SK-N-DZ (cell line): ENCODE measurements at regions not wholly inside any gene's neighbourhood (a gene's known extent, or its start where the extent isn't known, plus 50 kb on each side); places are given as distances from the start of the nearest gene placed in this dataset.
A peak's percentile ranks its signal among the peaks of the same experiment; 100 is the strongest.

ENCODE experiments used
- DNase-seq: peaks from one replicate; pipeline ENCODE4 v3.0.0-alpha.2; 2015; ENCODE audit warnings: low spot score

- no peak for DNase-seq
These were observed 51.2 kb upstream of the FXYD4 start for GRCh38 chr10:43320226-43320625.

GRCh38 chr10:43318976-43319960 is 52.2 kb upstream of the FXYD4 start:
- DNase-seq = peak; percentile 24

DNA sequence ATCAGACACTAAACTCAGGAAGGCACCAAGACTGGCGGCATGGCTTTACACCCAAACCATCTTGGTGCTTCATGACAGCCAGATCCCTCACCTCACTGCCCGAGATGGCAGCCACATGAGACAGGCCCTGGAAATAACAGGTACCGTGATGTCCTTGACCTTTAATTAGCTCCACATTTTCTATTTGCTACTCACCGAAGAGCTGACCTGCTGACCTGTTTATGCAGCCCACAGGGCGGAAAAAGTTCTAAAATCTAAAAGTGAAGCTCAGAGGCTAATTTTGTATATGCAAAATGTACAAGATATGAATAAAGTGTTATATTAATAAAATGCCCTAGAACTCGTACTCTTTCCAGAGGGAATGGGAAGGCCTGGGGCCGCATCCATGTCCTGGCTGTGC is 51.6 kb upstream of the RASGEF1A start:
- no peak for DNase-seq

GRCh38 chr10:43317422-43317821 is 50.6 kb upstream of the RASGEF1A start:
- DNase-seq = no peak

DNA sequence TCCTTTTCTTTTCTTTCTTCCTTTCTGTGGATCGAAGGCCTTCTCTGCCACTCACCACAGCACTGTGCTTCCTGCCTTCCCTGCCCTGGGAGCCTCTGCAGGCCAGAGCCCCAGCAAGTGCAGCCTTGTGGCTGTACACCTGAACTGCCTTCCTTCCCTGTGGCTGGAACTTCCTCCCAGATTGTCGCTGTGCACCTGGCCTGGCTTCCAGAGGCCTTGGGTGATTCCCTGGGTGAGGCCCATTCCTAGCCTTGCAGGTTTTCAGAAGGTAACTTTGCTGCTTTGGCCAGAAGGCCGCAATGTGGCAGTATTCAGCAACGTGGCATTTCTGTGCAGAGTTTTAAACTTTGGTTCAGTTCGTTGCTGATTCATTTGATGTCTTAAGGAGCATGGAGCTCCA is 50.1 kb upstream of the RASGEF1A start:
- DNase-seq = no peak
